Uterus (tissue), 3 donors: ENCODE measurements at regions not wholly inside any gene's neighbourhood (a gene's known extent, or its start where the extent isn't known, plus 50 kb on each side); places are given as distances from the start of the nearest gene placed in this dataset.
A peak's percentile ranks its signal among the peaks of the same experiment; 100 is the strongest.

Experiments
- DNase-seq, 2 donors: peaks; one replicate each; pipeline ENCODE4 v3.0.0-alpha.2; 2019 to 2020
- H3K27ac ChIP-seq, 2 donors: fragments of 200-600 bp; sonication (generic); 1 replicate in 1 of 2; 2 replicates in 1 of 2; pipeline ENCODE4 v1.5.1; 2016 to 2018
- H3K27me3 ChIP-seq, 2 donors: fragments of 200-600 bp; sonication (generic); one replicate each; pipeline ENCODE4 v1.5.1; 2018 to 2019; ENCODE audit warnings: control low read depth in 1 of 2
- H3K36me3 ChIP-seq, 2 donors: fragments of 200-600 bp; sonication (generic); one replicate each; pipeline ENCODE4 v1.5.1; 2019; ENCODE audit warnings: control low read depth in 1 of 2
- H3K4me1 ChIP-seq, 2 donors: fragments of 200-600 bp; sonication (generic); one replicate each; pipeline ENCODE4 v1.5.1; 2018 to 2019; ENCODE audit warnings: control low read depth in 1 of 2
- H3K4me3 ChIP-seq, 2 donors: fragments of 200-600 bp; sonication (generic); 1 replicate in 1 of 2; 2 replicates in 1 of 2; pipeline ENCODE4 v1.5.1; 2018 to 2019; ENCODE audit warnings: mild to moderate bottlenecking in 1 of 2
- H3K9me3 ChIP-seq, 2 donors: fragments of 200-600 bp; sonication (generic); one replicate each; pipeline ENCODE4 v1.5.1; 2019; ENCODE audit warnings: control low read depth in 1 of 2
- POLR2A ChIP-seq, 2 donors: fragments of 450-650 bp; IDR thresholded peaks; one replicate each; pipeline ENCODE4 v1.6.1; 2016; ENCODE audit warnings: antibody characterized with exemption in 2 of 2, mild to moderate bottlenecking in 1 of 2, moderate library complexity in 1 of 2
- intact Hi-C: fragments of 100-400 bp; cut with DNase I; formaldehyde crosslinking; loops from one replicate; pipeline ENCODE4 v1.15.1; 2023; ENCODE audit warnings: low total_unique reads
- TF ChIP-seq, protein P1 (sequence below), 4 experiments: fragments of 200-600 bp in 2 of 4; fragments of 450-650 bp in 2 of 4; sonication (generic) in 2 of 4; IDR thresholded peaks; one replicate each; pipeline ENCODE4 v1.5.1; 2016 to 2019; ENCODE audit warnings: antibody characterized with exemption in 4 of 4, mild to moderate bottlenecking in 2 of 4, moderate library complexity in 1 of 4
- donor health status: DM: yes; HTN: yes; CAD: no.

DNA sequence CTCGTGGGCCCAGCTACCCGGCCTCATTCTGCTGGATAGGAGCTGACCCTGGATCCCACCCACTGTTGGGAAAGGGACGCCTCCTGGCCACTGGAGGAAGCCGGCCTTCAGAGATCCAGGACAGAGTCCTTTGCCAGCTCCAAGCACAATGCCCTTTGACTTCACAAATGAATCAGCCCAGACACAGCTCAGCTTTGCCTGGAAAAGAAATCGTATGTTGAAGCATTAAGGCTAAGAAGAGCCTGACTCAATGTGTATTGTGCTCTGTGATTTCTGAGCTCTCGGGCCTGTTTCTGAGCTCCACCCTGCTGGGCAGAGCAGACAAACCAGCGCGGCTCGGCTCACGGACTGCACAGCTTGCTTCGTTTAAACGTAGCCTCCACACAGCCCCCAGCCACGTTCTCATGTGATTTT, 162.9 kb upstream of the APCDD1 start:
- H3K9me3 ChIP-seq, result no peaks in the 10 kb centered on the region
- H3K36me3 ChIP-seq, result no peaks in the 10 kb centered on the region
- no peak overlapping the region for H3K27ac ChIP-seq
- peak in 1 of 2 donors; percentile 37 for DNase-seq
- no peak overlapping the region for H3K4me3 ChIP-seq
- no peaks in the 10 kb centered on the region for H3K4me1 ChIP-seq
- H3K27me3 ChIP-seq, result no peaks in the 10 kb centered on the region
- intact Hi-C loops, result no loop called here
- TF ChIP-seq, protein P1, sequence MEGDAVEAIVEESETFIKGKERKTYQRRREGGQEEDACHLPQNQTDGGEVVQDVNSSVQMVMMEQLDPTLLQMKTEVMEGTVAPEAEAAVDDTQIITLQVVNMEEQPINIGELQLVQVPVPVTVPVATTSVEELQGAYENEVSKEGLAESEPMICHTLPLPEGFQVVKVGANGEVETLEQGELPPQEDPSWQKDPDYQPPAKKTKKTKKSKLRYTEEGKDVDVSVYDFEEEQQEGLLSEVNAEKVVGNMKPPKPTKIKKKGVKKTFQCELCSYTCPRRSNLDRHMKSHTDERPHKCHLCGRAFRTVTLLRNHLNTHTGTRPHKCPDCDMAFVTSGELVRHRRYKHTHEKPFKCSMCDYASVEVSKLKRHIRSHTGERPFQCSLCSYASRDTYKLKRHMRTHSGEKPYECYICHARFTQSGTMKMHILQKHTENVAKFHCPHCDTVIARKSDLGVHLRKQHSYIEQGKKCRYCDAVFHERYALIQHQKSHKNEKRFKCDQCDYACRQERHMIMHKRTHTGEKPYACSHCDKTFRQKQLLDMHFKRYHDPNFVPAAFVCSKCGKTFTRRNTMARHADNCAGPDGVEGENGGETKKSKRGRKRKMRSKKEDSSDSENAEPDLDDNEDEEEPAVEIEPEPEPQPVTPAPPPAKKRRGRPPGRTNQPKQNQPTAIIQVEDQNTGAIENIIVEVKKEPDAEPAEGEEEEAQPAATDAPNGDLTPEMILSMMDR (IDR thresholded peaks at IDR 0.05), result no peak
- TF ChIP-seq POLR2A (IDR thresholded peaks at IDR 0.05), result no peak

DNA sequence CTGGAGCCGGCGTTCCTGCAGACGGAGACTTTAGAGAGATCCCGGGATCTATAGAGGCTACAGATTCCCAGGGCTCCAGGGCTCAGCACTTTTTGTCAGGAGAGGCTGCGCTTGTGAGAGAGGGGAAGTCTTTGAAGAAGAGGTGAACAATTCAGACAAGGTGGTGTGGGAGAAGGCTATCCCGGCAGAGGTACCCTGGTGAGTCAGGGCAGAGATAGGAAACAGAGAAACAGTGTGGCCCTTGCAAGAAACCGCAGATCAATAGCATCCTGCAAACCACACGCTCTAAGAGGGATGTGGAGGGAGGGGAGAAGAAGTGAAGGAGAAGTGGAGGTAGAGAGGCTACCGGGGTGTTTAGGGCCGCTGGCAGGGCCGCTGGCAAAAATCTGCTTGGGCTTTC, 160.5 kb upstream of the APCDD1 start:
- TF ChIP-seq, protein P1 (IDR thresholded peaks at IDR 0.05), result no peak
- TF ChIP-seq POLR2A (IDR thresholded peaks at IDR 0.05), result no peak
- H3K4me1 ChIP-seq, result no peaks in the 10 kb centered on the region
- intact Hi-C loops, result no loop called here
- no peaks in the 10 kb centered on the region for H3K27me3 ChIP-seq
- H3K9me3 ChIP-seq, result no peaks in the 10 kb centered on the region
- no peaks in the 10 kb centered on the region for H3K36me3 ChIP-seq
- no peak for DNase-seq
- H3K27ac ChIP-seq, result no peak overlapping the region
- H3K4me3 ChIP-seq, result no peak overlapping the region

DNA sequence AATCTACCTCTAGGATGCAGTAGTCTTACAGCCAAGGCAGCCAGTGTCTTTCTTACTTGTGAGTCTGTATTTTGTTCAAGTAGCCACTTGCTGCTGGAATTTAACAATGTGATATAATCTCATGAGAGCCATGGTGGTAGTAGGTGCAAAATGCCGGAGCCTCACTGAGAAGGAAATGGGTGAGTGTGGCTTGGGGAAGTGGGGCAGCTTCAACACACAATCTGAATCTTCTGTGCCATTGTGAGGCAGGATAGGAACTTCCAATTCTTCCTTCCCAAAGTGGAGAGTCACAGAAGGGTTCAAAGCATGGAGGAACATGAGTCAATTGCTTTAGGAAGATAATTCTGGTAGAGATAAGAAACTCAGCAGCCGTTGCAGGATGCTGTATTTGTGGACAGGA, 158.7 kb upstream of the APCDD1 start:
- no peak for DNase-seq
- no peak overlapping the region for H3K27ac ChIP-seq
- H3K4me1 ChIP-seq, result no peaks in the 10 kb centered on the region
- no peak overlapping the region for H3K4me3 ChIP-seq
- TF ChIP-seq, protein P1 (IDR thresholded peaks at IDR 0.05), result no peak
- TF ChIP-seq POLR2A (IDR thresholded peaks at IDR 0.05), result no peak
- H3K27me3 ChIP-seq, result no peaks in the 10 kb centered on the region
- H3K36me3 ChIP-seq, result no peaks in the 10 kb centered on the region
- intact Hi-C loops, result no loop called here
- H3K9me3 ChIP-seq, result no peaks in the 10 kb centered on the region

DNA sequence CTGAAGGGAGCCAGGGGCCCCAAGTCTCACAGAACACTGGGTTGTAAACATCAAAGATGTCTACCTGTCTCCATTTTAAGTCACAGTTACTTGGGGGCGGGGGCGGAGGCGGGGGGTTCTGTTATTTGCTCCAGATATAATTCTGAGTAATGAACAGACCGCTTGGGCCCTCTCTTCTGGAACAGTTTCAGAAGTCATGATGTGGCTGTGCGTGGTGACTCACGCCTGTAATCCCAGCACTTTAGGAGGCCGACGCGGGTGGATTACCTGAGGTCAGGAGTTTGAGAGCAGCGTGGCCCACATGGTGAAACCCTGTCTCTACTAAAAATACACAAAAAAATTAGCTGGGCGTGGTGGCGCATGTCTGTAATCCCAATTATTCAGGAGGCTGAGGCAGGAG, 157.9 kb upstream of the APCDD1 start:
- Histone ChIP-seq H3K36me3 (no peaks in the 10 kb centered on the region), H3K9me3 (no peaks in the 10 kb centered on the region), H3K4me1 (no peaks in the 10 kb centered on the region), H3K27ac (no peak overlapping the region), H3K27me3 (no peaks in the 10 kb centered on the region), H3K4me3 (no peak overlapping the region)
- TF ChIP-seq, protein P1 (IDR thresholded peaks at IDR 0.05), result no peak
- no peak for TF ChIP-seq POLR2A (IDR thresholded peaks at IDR 0.05)
- intact Hi-C loops, result no loop called here
- no peak for DNase-seq

DNA sequence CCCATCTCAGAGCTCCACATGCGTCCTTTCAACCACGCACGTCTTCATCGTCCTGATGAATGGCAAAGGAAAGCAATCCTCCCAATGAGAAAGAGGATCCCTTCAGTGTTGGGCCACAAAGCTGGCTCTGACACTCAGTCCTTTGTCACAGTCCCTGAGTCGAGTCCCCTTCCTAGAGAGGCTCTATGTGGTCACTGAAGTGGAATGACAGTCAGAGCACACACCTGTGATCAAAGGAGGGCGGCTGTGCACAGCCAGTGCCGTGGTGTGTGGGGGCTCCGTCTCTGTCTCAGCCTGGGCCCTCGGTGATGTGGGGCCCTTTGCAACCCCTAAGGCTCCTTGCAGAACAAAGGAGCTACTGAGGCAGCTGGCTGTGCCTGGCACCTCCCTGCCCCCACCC, 157.3 kb upstream of the APCDD1 start:
- Histone ChIP-seq H3K9me3 (no peaks in the 10 kb centered on the region), H3K27ac (no peak overlapping the region), H3K4me3 (no peak overlapping the region), H3K27me3 (no peaks in the 10 kb centered on the region), H3K4me1 (no peaks in the 10 kb centered on the region), H3K36me3 (no peaks in the 10 kb centered on the region)
- TF ChIP-seq, protein P1 (IDR thresholded peaks at IDR 0.05), result no peak
- no peak for TF ChIP-seq POLR2A (IDR thresholded peaks at IDR 0.05)
- no peak for DNase-seq
- intact Hi-C loops, result no loop called here
